ENCODE measurements at regions not wholly inside any gene's neighbourhood (a gene's known extent, or its start where the extent isn't known, plus 50 kb on each side); places are given as distances from the start of the nearest gene placed in this dataset.

DNA sequence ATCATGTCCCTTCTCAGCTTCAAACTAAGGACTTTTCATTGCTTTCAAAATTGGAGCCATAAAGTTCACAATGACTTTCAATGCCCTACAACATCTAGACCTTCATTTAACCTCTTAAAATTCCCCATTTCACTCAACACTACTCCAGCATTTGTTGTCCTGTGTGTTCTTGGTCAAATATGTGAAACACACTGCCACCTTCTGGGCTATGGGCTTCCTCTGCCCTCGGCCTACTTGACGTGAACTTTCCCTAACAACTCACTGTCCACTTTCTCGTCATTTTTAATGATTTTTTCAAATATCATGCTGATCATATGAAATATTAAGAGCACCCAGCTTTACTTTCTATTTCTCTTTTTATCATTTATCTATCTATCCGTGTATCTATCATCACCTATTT lies 2018.4 kb downstream of the NCAM2 start:
- TF ChIP-seq YY1 (IDR thresholded peaks at IDR 0.05; ENCODE audit: insufficient read depth, insufficient read length) (no peak), SUZ12 (IDR thresholded peaks at IDR 0.05; ENCODE audit: extremely low read depth, insufficient read depth, insufficient read length) (no peak)

Measured in NT2/D1 (cell line).